ENCODE measurements at regions not wholly inside any gene's neighbourhood (a gene's known extent, or its start where the extent isn't known, plus 50 kb on each side); places are given as distances from the start of the nearest gene placed in this dataset.

DNA sequence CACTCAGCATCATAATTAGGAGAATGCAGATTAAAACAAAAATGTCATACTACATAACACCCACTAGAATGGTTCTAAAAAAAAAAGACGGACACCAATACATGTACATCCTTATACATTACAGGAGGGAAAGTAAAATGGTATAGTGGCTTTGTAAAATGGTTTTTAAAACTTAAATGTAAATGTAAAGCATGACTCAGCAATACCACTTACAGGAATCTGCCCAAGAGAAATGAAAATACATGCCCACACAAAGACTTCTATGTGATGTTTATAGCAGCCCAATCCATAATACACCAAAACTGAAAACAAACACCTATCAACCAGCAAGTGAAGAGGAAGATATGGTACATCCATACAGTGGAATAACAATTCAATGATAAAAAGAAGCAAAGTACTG lies 939.1 kb upstream of the ACO1 start:
- no peak for TF ChIP-seq CTCF (IDR thresholded peaks at IDR 0.05; ENCODE audit: low read depth, low read length)
- H3K4me3 ChIP-seq (ENCODE audit: low read depth, low read length), result no peak overlapping the region

- H3K4me3 ChIP-seq (ENCODE audit: low read depth, low read length), result no peak overlapping the region
- no peak for TF ChIP-seq CTCF (IDR thresholded peaks at IDR 0.05; ENCODE audit: low read depth, low read length)
Observed at GRCh38 chr9:31445960-31446359, 938.5 kb upstream of the ACO1 start.

- no peak overlapping the region for H3K4me3 ChIP-seq (ENCODE audit: low read depth, low read length)
- TF ChIP-seq CTCF (IDR thresholded peaks at IDR 0.05; ENCODE audit: low read depth, low read length), result no peak
Observed at GRCh38 chr9:31467075-31467474, 917.4 kb upstream of the ACO1 start.

GRCh38 chr9:31470051-31470450 lies 914.4 kb upstream of the ACO1 start:
- no peak for TF ChIP-seq CTCF (IDR thresholded peaks at IDR 0.05; ENCODE audit: low read depth, low read length)

DNA sequence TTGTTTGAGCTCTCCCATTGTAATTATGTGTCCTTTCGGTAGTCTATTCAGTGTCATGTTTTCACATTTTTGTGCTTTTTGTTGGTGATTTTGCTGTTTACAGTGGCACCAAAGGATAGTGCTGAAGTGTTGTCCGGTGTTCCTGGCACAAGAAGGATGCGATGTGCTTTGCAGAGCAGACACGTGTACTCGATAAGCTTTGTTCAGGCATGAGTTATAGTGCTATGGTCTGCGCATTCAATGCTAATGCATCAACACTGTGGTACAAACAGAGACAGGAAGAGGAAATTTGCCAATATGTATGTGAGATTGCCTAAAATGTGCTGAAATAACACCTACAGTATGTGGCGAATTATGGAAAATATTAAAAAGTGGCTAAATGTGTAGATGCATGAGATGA lies 913.4 kb upstream of the ACO1 start:
- H3K4me3 ChIP-seq (ENCODE audit: low read depth, low read length), result no peak overlapping the region
- TF ChIP-seq CTCF (IDR thresholded peaks at IDR 0.05; ENCODE audit: low read depth, low read length), result no peak

More at GRCh38 chr9:31470051-31470450, 914.4 kb upstream of the ACO1 start:
- H3K4me3 ChIP-seq (ENCODE audit: low read depth, low read length), result no peak overlapping the region

DNA sequence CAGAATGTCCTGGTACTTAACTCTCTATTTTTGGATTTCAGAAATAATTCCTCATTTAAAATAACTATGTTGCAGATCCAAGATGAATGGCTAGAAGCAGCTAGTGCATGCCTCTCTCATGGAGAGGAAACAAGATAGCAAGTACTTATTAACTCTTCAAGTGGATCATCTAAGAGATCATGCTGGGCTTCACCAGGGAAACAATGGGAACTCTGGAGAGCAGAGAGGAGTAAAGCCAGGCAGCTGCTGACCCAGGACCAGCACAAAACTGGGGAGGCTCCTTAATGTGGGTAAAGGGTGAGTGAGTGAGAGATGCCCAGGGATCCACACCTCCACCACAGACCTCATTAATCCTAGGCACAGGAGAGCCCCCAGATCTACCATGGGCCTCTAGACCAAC lies 897.8 kb upstream of the ACO1 start:
- no peak for TF ChIP-seq CTCF (IDR thresholded peaks at IDR 0.05; ENCODE audit: low read depth, low read length)
- H3K4me3 ChIP-seq (ENCODE audit: low read depth, low read length), result no peak overlapping the region

- no peak for TF ChIP-seq CTCF (IDR thresholded peaks at IDR 0.05; ENCODE audit: low read depth, low read length)
Observed at GRCh38 chr9:31490551-31491106, 893.8 kb upstream of the ACO1 start.

More at GRCh38 chr9:31490551-31491106, 893.8 kb upstream of the ACO1 start:
- H3K4me3 ChIP-seq (ENCODE audit: low read depth, low read length), result no peak overlapping the region

Data from WI38 (cell line).